ENCODE measurements at regions not wholly inside any gene's neighbourhood (a gene's known extent, or its start where the extent isn't known, plus 50 kb on each side); places are given as distances from the start of the nearest gene placed in this dataset.
A peak's percentile ranks its signal among the peaks of the same experiment; 100 is the strongest.
"Not testable (repeated sequence)": the region's sequence is repeated elsewhere in the genome, so short reads cannot be mapped to it uniquely, and the experiment has no call there.

DNA sequence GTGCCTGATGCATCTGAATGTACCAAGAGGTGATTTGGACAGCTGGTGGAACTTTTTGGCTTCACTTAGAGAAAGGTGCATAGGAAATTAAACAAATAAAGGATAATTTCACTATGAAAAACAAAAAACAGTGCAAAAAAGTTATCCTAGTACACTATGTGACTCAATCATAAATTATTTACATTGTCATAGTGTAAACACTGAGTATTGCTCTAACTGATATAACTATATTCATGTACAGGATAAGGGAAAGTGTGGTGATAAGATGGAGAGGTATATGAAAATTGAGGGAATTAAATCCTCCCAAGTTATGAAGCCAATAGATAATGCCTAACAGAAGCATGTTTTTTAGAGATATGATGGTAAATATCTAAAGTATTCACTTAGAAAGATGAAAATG lies 50.2 kb upstream of the CPNE4 start:
- no peak for DNase-seq

DNA sequence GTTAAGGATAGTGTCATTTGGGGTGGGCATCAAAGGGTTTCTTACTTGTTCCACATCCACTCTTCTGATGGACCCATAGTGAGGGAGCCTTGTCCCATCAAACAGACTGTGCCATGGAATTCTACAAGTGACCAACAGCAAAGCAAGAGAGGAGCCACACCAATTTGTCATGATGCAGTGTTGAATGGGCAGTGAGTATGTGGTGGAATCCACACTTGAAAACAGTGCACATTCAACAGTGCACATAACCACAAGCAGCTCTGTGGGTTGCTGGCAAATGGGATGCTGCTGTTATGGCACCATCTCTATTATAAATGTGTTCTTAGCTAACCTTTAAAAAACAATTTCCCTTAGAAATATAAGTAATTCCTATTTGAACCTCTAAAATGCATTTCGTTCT lies 52.5 kb upstream of the CPNE4 start:
- no peak for DNase-seq

DNA sequence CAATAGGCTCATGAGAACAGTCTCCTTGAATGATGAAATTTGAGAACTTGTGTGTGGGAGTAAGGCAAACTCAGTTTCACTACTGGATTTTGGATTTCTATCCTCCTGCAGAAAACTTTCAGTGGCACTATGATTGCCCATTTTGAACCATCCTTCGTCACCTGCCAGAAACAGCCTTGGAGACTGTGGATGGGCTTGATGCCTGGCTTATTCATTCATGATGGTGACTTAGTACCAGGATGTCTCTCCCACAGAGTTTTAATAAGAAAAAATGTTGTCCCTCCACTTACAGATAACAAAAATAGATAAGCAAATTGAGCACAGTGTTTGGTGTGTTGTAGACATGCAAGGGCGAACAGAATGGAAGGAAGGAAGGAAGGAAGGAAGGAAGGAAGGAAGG lies 53.5 kb upstream of the CPNE4 start:
- no peak for DNase-seq

DNA sequence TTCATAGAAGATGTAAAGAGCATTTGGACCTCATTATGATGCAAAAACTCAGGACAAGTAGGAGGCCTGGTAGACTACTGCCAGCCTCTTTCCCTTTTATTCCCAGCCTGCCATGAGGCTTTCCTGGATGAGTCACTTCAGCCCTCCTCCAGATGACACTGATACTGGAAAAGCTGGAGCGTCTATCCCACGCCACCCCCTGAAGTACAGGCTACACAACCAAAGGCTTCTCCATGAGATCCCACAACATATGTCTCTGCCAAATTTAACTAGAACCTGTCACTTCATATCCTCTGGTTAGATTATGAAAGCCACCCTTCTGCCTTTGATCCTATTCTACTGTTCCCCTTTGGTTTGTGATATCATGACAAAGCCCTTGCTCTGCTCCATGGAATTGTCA lies 56.1 kb upstream of the CPNE4 start:
- no peak for DNase-seq

DNA sequence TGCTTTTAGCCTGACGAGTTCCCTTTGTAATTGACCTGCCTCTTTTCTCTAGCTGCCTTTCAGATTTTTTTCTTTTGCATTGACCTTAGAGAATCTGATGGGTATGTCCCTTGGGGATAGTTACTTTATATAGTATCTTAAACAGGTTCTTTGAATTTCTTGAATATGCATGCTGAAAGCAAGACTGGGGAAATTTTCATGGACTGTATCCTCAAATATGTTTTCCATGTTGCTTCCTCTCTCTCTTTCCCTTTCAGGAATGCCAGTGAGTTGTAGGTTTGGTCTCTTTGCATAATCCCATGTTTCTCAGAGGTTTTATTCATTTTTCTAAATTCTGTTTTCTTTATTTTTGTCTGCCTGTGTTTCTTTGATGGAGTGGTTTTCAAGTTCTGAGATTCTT lies 81.8 kb upstream of the CPNE4 start:
- no peak for DNase-seq

DNA sequence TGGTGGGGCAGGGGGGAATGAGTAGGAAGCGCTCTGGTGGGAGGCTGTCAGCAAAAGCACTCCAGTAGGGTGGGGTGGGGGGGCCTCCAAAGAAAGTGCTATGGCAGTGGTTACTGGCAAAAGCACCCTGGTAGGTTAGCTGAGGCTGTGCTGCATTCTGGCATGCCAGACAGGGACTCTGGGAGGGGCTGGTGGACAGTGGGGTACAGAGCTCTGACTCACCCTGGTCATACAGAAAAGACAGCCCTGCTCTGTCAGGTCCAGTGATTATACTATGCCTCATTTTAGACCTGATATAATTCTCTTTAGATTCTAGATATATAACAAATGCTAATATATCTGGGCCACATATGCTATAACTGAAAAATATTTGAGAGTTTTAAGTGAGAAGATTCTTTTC lies 82.8 kb upstream of the CPNE4 start:
- DNase-seq = no peak

DNA sequence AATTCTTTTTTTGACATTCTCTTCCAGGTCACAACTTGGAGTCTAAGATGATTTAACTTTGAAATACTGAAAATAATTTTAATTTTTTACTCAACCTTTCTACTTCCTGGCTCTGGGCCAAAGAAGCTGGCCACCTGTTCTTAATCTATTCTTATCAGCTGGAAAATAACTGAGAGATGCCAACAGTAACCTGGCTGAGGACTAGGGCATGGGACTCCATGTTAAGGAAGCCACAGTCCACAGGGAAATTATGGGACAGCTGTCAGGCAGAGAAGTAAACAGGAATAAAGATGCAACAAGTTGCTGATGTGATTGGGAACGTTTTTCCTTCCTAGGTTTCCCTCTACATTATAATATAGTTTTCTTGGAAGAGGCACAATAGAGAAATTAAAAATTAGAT lies 84.7 kb upstream of the CPNE4 start:
- DNase-seq = no peak

DNA sequence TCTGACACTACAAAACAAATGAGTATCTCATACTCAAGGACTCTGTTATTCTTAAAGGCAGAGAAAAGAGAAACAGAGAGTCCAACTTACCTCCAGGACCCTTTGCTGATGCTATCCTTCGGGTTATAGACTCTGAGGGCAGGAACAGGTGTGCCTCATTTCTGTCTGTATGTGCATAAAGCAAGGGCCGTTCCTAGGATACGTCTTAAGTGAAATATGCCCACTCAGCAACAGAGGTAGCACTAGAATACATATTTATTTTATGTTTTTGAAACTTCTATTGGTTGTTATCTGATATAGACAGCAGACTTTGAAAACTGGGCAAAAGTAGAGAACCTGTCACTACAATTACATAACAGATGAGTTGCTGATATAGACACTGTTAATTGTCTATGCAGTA lies 89.3 kb upstream of the CPNE4 start:
- DNase-seq = no peak

DNA sequence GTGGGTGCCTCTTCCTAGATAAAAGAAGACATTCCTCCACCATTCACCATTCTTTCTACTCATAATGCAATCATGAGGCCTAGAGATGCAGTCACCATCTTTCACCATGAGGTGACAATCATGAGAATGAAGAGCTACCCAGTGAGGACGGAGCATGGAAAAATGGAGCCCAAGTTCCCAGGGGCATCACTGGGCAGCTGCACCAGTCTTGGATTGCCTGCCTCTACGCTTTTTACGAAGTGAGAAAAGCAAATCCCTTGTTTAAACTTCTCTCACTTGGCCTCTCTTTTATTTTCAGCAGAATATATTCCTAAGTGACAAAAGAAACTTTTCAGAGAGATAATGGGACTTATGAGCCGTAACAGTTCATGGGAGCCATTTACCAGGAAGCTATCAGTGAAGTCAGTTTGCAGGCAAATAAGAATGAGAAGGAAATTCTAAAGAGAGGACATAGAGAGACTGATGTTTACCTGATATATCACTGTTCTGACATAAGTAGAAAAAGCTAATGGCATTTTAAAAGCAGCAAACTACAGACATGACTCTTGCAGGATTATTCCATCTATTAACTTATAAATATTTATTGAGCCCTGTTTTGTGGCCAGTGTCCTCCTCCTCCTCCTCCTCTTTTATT lies 90.0 kb upstream of the CPNE4 start:
- DNase-seq = no peak

DNA sequence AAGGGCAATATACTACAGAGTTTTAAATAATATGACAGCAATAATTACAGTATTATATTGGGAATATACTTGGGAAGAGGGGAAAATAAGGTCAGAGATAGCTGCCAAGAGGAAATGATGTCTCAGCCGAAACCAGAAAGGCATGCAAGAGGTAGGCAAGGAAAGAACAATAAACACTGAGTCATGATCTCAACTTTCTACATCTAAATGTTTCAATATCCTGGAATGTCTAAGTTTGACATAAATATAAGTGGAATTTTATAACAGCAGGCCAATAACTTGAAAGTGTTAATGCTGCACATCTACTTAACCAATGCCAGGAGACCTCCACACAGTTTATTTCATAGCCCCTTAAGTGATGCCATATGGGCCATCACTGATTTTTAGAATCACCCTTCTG lies 99.8 kb upstream of the CPNE4 start:
- DNase-seq = no peak

DNA sequence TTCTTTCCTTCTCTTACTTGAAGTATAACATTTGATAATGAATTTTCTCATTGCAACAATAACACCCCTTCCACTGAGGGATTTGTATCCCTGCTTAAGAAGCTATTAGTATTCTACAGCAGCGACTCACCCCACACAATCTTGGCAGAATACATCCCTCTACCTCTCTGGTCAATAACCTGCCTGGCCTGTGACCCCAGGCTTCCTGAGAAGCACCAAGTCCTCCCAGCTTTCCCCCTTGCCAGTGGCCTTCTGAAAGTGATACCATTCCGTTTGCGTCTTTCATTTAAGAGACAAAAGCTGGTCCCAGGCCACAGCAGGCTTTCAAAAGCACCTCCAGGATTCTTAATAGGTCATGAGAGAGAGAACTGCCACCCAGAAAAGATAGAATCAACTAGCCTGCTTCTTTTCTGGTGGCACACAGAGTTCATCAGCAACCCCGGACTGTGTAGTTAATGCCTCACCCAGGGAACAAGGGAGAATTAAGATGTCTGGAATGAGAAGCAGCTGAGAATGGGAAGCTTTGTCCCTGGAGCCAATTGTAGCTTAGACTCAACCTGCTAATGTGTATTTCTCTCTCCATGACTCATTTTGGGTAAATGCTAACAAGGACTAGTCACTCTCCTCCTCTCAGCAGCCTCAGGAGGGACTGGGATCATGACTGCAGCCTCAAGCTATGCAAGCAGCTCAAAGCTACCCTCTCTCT lies 101.0 kb upstream of the CPNE4 start:
- DNase-seq = no peak

DNA sequence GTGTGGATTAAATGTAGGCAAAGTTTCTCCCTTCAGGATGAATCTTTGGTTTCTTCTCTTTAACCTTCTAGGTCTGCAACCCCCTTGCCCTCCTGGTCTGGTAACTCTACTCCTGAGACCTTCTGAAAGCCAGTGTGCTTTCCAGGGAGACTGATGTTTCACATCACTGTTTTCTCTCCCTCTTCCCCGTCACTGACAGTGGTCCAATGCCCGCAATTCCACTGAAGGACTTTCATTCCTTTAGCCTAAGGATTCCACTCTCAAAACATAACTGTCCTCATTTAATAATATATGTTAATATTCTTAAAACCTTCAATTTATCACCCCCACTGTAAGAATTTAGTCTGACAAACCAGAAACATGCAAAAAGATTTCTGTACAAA lies 101.5 kb upstream of the CPNE4 start:
- DNase-seq = no peak

DNA sequence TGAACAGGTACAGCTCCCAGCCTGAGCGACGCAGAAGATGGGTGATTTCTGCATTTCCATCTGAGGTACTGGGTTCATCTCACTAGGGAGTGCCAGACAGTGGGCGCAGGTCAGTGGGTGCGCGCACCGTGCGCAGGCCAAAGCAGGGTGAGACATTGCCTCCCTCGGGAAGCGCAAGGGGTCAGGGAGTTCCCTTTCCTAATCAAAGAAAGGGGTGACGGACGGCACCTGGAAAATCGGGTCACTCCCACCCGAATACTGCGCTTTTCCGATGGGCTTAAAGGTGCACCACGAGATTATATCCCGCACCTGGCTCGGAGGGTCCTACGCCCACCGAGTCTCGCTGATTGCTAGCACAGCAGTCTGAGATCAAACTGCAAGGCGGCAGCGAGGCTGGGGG lies 102.1 kb upstream of the CPNE4 start:
- DNase-seq = not testable (repeated sequence)

DNA sequence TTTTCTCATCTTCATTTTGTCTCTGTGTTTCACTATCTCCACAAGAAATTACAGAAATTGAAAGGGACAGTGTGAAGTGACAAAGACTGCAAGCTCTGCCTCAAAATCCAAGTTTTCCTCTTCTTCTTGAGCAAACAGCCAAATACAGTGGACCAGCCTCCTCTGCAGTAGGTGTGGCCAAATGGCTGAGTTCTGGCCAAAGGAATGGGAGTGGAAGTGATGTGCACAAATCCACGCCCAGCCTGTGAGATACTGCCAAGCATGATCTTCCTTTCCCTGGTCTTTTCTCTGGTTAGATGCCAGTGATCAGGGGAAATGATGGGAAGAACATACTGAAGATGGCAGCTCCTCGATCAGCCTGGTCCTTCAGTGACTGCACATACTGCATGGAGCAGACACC lies 111.0 kb upstream of the CPNE4 start:
- DNase-seq = no peak

DNA sequence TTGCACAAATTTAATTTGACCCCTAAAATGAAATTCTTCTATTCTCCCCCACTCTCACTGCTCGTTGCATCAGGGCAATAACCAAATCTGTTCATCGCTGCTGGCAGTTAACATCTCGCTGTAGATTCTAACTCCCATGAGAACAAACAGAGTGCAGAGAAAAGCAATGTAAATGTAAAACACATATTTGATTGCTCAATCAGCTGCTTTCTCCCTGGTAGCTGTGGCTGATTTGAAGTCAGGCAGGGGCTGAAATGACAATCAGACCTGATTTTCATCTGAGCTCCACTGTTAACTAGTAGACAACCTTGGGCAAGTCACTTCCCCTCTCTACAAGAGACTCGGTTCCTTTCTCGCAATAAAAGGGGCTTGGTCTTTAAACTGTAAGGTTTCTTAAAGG lies 119.8 kb upstream of the CPNE4 start:
- no peak for DNase-seq

DNA sequence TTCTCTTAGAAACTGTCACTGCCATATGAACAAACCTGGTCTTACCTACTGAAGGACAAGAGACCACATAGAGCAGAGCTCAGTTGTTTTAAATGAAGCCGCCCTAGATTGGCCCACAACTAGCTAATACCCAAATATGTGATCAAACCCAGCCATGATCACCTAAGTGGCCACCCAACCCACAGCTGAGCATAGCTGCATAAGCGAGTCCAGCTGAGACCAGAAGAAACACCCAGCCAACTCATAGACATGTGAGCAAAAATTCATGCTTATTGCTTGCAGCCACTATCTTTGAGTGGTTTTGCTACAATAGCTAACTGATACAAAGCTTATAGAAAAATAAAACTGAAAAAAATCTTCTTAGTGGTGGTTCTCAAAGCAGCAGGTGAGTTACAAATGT lies 124.3 kb upstream of the CPNE4 start:
- no peak for DNase-seq

DNA sequence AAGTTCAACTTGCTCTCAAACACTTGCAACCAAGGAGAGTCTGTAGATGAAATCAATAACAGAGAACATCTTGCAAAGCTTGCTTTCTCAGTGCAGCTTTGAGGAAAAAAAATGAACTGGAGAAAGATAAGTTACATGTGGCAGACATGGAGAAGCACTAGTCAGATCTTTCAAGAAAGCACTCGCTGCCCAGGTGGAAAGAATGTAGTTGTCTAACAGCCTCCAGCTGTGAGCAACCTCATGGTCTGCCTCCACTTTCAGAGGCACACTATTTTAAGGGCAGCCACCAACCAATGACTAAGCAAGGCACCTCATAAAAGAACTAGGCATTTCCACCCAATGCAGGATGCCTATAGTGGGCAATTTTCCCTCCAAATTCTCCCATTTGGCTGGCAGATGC lies 125.4 kb upstream of the CPNE4 start:
- DNase-seq = no peak

DNA sequence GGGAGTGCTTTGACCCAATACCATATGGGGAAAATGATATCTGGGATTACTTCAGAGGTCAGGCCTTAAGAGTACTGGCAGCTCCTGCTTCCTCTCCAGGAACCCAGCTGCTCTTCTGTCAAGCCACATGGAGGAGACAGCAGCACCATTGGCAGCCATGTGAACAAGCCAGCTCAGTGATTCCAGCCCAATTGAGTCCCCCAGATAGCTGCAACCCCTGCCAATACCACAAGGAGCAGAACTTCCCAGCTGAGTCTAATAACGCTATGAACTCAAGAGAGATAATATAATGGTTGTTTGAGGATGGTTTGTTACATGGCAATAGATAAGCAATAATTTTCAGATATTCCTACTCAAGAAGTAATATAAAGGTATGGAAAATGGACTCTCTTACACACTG lies 126.8 kb upstream of the CPNE4 start:
- no peak for DNase-seq

DNA sequence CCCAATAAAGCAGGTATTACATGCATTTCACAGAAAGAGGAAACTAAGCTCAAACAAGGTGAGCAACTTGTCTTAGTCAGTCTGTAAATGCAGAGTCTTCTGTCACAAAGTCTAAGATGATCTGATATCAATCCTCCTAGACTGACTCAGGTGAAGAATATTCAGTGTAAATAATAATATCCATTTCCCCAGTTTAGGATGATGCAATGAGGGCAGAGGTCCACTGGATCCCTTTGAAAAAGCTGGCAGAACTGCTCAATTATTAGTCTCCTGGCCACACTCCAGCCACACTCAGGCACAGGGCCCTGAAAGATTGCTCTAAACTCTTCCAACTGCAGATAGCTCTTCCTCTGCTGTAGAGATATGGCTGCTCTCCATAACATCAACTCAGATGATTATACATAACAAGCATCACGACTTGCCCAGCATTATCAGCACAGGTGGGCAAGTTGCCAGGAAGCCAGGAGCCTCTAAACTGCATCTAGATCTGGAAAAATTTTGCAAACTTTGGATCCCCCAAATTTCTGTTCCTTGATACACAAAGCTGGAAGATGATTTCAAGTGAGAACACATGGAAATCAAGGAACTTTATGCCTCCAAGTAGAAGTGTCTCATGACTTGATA lies 129.8 kb upstream of the CPNE4 start:
- DNase-seq = no peak

DNA sequence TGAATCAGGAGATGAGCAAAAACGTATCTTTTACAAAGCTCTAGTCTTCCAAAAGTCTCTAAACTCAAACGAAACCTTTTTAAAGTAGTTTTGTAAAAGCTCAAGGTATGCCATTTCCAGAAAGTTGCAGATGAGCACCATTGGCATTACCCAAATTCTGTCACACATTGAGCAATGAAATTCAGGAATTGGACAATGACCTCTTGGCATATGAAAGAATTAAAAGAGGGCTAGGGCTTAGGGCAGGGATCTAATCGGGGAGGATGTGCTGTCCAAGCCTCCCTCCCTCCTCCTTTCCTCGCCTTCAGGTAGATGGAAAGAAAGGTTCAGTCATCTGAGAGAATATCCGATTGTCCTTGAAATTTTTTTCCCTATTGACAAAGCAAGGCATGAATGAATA lies 133.1 kb upstream of the CPNE4 start:
- DNase-seq = no peak

DNA sequence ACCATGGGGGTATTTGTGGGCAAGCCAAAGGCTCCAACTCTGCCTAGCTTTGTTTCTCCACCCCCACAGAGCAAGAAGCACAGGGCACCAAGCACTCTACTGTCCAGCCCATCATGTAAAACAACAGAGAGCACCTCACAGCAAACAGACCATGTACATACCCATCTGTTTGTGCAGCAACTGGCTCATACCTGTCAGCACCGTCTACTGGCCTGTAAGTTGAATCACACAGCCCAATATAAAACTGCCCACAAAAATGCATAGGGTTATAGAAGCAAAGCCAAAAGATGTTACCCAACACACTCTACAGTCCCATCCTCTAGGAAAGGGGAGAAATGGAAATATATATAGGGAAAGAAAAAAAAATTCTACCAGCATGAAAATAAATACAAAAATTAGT lies 139.7 kb upstream of the CPNE4 start:
- no peak for DNase-seq

DNA sequence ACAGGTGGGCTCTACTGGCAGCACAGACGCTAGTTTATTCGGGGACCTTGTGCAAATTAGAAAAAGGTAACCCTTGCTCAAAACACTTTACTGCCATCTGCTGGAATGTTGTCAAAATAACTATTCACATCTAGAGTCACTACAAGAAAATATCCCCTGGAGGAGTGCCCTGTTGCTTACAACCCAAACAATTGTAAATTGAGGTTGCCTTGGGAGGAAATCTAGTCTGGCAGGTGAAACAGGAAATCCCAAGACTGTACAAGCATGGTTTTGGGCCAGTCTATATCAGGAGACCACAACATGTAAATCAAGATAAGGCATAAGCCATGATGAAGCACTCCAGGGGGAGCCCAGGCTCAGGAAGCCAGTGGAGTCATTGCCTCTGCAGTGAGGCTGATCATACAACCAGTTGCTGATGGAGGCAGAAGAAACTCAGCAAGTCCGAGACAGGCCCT lies 136.8 kb upstream of the ACP3 start:
- DNase-seq = peak; percentile 72

DNA sequence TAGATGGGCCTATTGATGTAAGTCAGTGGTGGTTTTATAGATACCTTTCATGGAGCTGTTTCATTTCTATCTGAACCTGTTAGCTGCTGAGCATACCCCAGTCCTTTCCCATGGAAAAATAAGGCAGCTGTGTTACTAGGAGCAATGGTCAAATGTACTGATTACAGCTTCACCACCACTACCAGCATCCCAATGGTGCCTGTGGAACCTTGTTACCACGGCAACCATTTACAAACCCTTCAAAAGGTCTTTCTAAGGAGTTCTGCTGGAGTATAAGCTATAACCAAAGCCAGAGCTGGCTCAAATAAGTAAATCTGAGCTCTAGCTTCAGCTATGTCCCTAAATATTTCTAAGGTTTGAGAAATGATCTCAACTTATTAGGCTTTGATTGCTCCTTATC lies 133.4 kb upstream of the ACP3 start:
- DNase-seq = no peak

DNA sequence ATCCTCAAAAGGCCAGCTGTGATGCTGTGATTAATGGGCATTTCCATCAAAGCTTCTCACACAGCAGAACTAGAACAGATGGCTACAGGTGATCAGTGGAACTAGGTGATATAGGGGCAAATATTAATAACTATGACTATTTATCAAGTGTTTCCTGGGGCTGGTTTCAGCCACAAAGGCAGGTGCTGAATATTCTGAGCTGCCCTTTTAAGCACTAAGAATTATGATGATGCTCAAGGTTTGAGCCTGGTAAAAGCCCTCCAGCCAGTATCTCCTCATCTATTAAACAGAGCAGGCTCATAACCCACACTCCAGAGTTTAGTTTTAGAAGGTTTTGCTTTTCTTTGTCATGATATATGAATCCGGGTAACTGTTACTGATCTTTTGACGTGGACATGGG lies 129.5 kb upstream of the ACP3 start:
- DNase-seq = no peak

DNA sequence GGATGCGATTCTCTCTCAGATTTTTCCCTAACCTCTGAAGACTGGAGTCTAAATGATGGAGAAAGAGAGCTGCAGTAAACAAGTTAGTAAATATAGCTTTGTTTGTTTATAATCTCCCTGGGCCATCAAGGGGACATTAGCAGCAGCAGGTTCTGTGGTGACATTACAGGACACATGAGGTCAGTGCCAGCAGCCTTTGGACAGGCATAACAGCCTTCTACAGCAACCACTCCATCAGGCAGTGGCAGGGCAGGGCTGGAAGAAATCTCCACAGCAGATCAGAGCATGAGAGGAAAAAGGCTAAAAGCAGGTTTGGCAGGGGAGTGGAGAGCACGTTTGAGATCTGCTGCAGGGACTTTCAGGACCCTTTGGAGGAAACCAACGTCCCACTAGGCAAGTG lies 127.6 kb upstream of the ACP3 start:
- no peak for DNase-seq
